PC-3 (cell line): ENCODE measurements at regions not wholly inside any gene's neighbourhood (a gene's known extent, or its start where the extent isn't known, plus 50 kb on each side); places are given as distances from the start of the nearest gene placed in this dataset.

ENCODE experiments used
- ATAC-seq: fragments of 200-7000 bp; cut with Tn5 transposase; 2 replicates; pipeline ENCODE4 v1.9.1; 2020; ENCODE audit warnings: mild to moderate bottlenecking, moderate library complexity
- BruUV-seq: library from RNA; stranded (reverse); fragments of 400-500 nt; replicated peaks from 2 replicates; lab custom pipeline; 2021; lab: Mats Ljungman, UMichigan
- CTCF ChIA-PET: fragments of 300-600 bp; sonication (Branson Sonifier 250); formaldehyde crosslinking; loops from one replicate; lab custom pipeline; 2022; ENCODE audit warnings: antibody characterized with exemption; lab: Charles Lee
- POLR2A ChIA-PET: fragments of 300-600 bp; sonication (Branson Sonifier 250); formaldehyde crosslinking; loops from one replicate; lab custom pipeline; 2022; ENCODE audit warnings: antibody characterized with exemption; ENCODE audit not compliant: unreplicated experiment; lab: Charles Lee
- DNase-seq: peaks from one replicate; pipeline ENCODE4 v3.0.0-alpha.2; 2015
- H2AFZ ChIP-seq: fragments of 300-600 bp; sonication (generic); 2 replicates; pipeline ENCODE4 v1.6.0; 2016; ENCODE audit warnings: antibody characterized with exemption, low read length
- H3F3A ChIP-seq: fragments of 300-600 bp; sonication (generic); one replicate; pipeline ENCODE4 v1.6.0; 2017; ENCODE audit warnings: antibody characterized with exemption, low read length, control low read depth, mild to moderate bottlenecking; ENCODE audit not compliant: unreplicated experiment
- H3K27ac ChIP-seq: fragments of 300-600 bp; sonication (generic); 2 replicates; pipeline ENCODE4 v1.5.1; 2016; ENCODE audit warnings: mild to moderate bottlenecking, low read length
- H3K27me3 ChIP-seq: fragments of 300-600 bp; sonication (generic); 2 replicates; pipeline ENCODE4 v1.6.1; 2016; ENCODE audit warnings: low read length, mixed read lengths
- H3K36me3 ChIP-seq: fragments of 300-600 bp; sonication (generic); 2 replicates; pipeline ENCODE4 v1.6.1; 2016; ENCODE audit warnings: low read depth, mixed run types, low read length, mixed read lengths
- H3K4me1 ChIP-seq: fragments of 300-600 bp; sonication (generic); 2 replicates; pipeline ENCODE4 v1.5.1; 2016; ENCODE audit warnings: low read length; ENCODE audit not compliant: insufficient read depth
- H3K4me2 ChIP-seq: fragments of 300-600 bp; sonication (generic); 2 replicates; pipeline ENCODE4 v1.6.0; 2016; ENCODE audit warnings: low read length
- H3K4me3 ChIP-seq: fragments of 300-600 bp; sonication (generic); 2 replicates; pipeline ENCODE4 v1.5.1; 2016; ENCODE audit warnings: mild to moderate bottlenecking, low read length, mixed read lengths
- H3K79me2 ChIP-seq: fragments of 300-600 bp; sonication (generic); 2 replicates; pipeline ENCODE4 v1.6.1; 2017; ENCODE audit warnings: low read length, mixed read lengths
- H3K9ac ChIP-seq: fragments of 300-600 bp; sonication (generic); 2 replicates; pipeline ENCODE4 v1.6.0; 2016; ENCODE audit warnings: mild to moderate bottlenecking, low read length
- H3K9me2 ChIP-seq: fragments of 300-600 bp; sonication (generic); replicated peaks from 2 replicates; pipeline ENCODE4 v1.6.1; 2016; ENCODE audit warnings: mixed run types, low read length, mixed read lengths
- H3K9me3 ChIP-seq: fragments of 300-600 bp; sonication (generic); 2 replicates; pipeline ENCODE4 v1.6.1; 2016; ENCODE audit warnings: low read length, mixed read lengths
- H4K20me1 ChIP-seq: fragments of 300-600 bp; sonication (generic); 2 replicates; pipeline ENCODE4 v1.6.1; 2016; ENCODE audit warnings: low read length, mixed read lengths
- EZH2 ChIP-seq: fragments of 300-600 bp; sonication (generic); IDR thresholded peaks from one replicate; pipeline ENCODE4 v1.6.1; 2017; ENCODE audit warnings: antibody characterized with exemption, mild to moderate bottlenecking, low read length; ENCODE audit not compliant: unreplicated experiment
- EZH2phosphoT487 ChIP-seq: fragments of 300-600 bp; sonication (generic); IDR thresholded peaks from 2 replicates; pipeline ENCODE4 v1.6.1; 2018; ENCODE audit warnings: mild to moderate bottlenecking, antibody characterized with exemption, low read length, borderline replicate concordance
- intact Hi-C: fragments of 100-400 bp; cut with micrococcal nuclease; formaldehyde crosslinking; loops from 2 replicates; pipeline ENCODE4 v1.9.0; 2023
- TF ChIP-seq, protein P1 (sequence below): fragments of 300-600 bp; sonication (generic); conservative IDR thresholded peaks from 2 replicates; pipeline ENCODE4 v1.5.1; 2017; ENCODE audit warnings: antibody characterized with exemption, low read depth, mild to moderate bottlenecking, low read length

GRCh38 chr14:61621444-61621843, 73.9 kb upstream of the HIF1A start:
- Histone ChIP-seq H3K36me3 (no peaks in the 10 kb centered on the region), H4K20me1 (no peaks in the 10 kb centered on the region), H3K9ac (no peak overlapping the region), H3K9me3 (no peaks in the 10 kb centered on the region), H3K4me3 (no peak overlapping the region), H3K79me2 (no peaks in the 10 kb centered on the region), H3K27me3 (no peaks in the 10 kb centered on the region), H3K4me1 (peaks cover 41% of the 10 kb centered on the region), H3K27ac (no peak overlapping the region), H3F3A (no peaks in the 10 kb centered on the region), H3K4me2 (no peak overlapping the region), H2AFZ (no peak overlapping the region), H3K9me2 (no peaks in the 10 kb centered on the region)
- ChIA-PET CTCF (no interaction called here), POLR2A (no interaction called here)
- intact Hi-C loops, result loop anchor here (5.0 kb wide), 1 partner anchor 1264 kb away; no protein-coding TSS in a partner anchor
- no peak for DNase-seq
- no peak for TF ChIP-seq EZH2phosphoT487
- TF ChIP-seq, protein P1, sequence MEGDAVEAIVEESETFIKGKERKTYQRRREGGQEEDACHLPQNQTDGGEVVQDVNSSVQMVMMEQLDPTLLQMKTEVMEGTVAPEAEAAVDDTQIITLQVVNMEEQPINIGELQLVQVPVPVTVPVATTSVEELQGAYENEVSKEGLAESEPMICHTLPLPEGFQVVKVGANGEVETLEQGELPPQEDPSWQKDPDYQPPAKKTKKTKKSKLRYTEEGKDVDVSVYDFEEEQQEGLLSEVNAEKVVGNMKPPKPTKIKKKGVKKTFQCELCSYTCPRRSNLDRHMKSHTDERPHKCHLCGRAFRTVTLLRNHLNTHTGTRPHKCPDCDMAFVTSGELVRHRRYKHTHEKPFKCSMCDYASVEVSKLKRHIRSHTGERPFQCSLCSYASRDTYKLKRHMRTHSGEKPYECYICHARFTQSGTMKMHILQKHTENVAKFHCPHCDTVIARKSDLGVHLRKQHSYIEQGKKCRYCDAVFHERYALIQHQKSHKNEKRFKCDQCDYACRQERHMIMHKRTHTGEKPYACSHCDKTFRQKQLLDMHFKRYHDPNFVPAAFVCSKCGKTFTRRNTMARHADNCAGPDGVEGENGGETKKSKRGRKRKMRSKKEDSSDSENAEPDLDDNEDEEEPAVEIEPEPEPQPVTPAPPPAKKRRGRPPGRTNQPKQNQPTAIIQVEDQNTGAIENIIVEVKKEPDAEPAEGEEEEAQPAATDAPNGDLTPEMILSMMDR, result no peak
- TF ChIP-seq EZH2, result no peak
- ATAC-seq, result no peak
- BruUV-seq, result no TSS peak

DNA sequence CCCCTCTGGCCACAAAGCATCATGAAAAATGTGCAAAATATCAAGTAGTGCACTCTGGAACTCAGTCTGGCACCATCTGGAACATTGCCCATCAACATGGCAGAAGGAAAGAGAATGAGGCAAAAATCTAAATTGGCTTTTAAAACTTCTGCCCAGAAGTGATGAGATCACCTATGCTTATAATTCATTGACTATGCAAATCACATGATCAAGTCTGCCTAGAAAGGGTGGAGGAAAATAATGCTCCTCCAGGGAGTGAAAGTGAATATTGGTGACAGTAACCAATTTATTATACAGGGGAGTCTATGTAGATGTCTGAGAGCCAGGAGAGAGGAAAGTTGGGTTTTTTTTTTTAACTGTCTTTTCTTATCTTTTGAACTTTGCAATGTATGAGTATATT, 73.3 kb upstream of the HIF1A start:
- CTCF ChIA-PET, result no interaction called here
- Histone ChIP-seq H3K9me3 (no peaks in the 10 kb centered on the region), H3K4me3 (no peak overlapping the region), H3F3A (no peaks in the 10 kb centered on the region), H3K79me2 (no peaks in the 10 kb centered on the region), H3K9ac (no peak overlapping the region), H3K4me1 (peaks cover 35% of the 10 kb centered on the region), H3K27ac (no peak overlapping the region), H3K36me3 (no peaks in the 10 kb centered on the region), H3K4me2 (no peak overlapping the region), H4K20me1 (no peaks in the 10 kb centered on the region), H2AFZ (no peak overlapping the region), H3K27me3 (no peaks in the 10 kb centered on the region), H3K9me2 (no peaks in the 10 kb centered on the region)
- DNase-seq (no peak), ATAC-seq (no peak)
- intact Hi-C loops, result loop anchor here (5.0 kb wide), 1 partner anchor 1265 kb away; no protein-coding TSS in a partner anchor
- POLR2A ChIA-PET, result no interaction called here
- TF ChIP-seq EZH2phosphoT487, result no peak
- no peak for TF ChIP-seq EZH2
- TF ChIP-seq, protein P1, result no peak
- BruUV-seq, result no TSS peak

GRCh38 chr14:61623927-61624326, 71.4 kb upstream of the HIF1A start:
- Histone ChIP-seq H3K9me3 (no peaks in the 10 kb centered on the region), H3K9ac (no peak overlapping the region), H3F3A (no peaks in the 10 kb centered on the region), H3K79me2 (no peaks in the 10 kb centered on the region), H3K4me3 (no peak overlapping the region), H3K27me3 (no peaks in the 10 kb centered on the region), H4K20me1 (no peaks in the 10 kb centered on the region), H2AFZ (no peak overlapping the region), H3K36me3 (no peaks in the 10 kb centered on the region), H3K4me2 (no peak overlapping the region), H3K9me2 (0 out of 2 replicates have a peak, but pooled peaks cover 4% of the 10 kb centered on the region), H3K27ac (no peak overlapping the region), H3K4me1 (peaks cover 33% of the 10 kb centered on the region)
- CTCF ChIA-PET, result no interaction called here
- intact Hi-C loops, result loop anchor here (5.0 kb wide), 1 partner anchor 1267 kb away; no protein-coding TSS in a partner anchor
- ATAC-seq (no peak), DNase-seq (no peak)
- no peak for TF ChIP-seq EZH2
- TF ChIP-seq EZH2phosphoT487, result no peak
- no TSS peak for BruUV-seq
- POLR2A ChIA-PET, result no interaction called here
